Trophoblast cell (in vitro differentiated cells and primary cell): ENCODE measurements at regions not wholly inside any gene's neighbourhood (a gene's known extent, or its start where the extent isn't known, plus 50 kb on each side); places are given as distances from the start of the nearest gene placed in this dataset.

ENCODE experiments used
- DNase-seq, 2 donors: peaks; one replicate each; pipeline ENCODE4 v3.0.0-alpha.2; 2016
- H2AFZ ChIP-seq: 2 replicates; pipeline ENCODE4 v1.6.1; 2013; ENCODE audit warnings: low read length, moderate library complexity, mild to moderate bottlenecking; ENCODE audit not compliant: insufficient read depth, poor library complexity
- H2AK5ac ChIP-seq: 2 replicates; pipeline ENCODE4 v1.6.1; 2013; ENCODE audit warnings: mild to moderate bottlenecking, low read length
- H2BK120ac ChIP-seq: 2 replicates; pipeline ENCODE4 v1.6.1; 2013; ENCODE audit warnings: low read length, mild to moderate bottlenecking, moderate library complexity; ENCODE audit not compliant: insufficient read depth, poor library complexity
- H2BK12ac ChIP-seq: 2 replicates; pipeline ENCODE4 v1.6.1; 2013; ENCODE audit warnings: mild to moderate bottlenecking, low read length, moderate library complexity
- H2BK5ac ChIP-seq: 2 replicates; pipeline ENCODE4 v1.6.1; 2013; ENCODE audit warnings: low read length, low read depth, moderate library complexity, mild to moderate bottlenecking; ENCODE audit not compliant: poor library complexity
- H3K14ac ChIP-seq: 2 replicates; pipeline ENCODE4 v1.6.1; 2013; ENCODE audit warnings: mild to moderate bottlenecking, low read length
- H3K18ac ChIP-seq: 2 replicates; pipeline ENCODE4 v1.6.1; 2013; ENCODE audit warnings: mild to moderate bottlenecking, low read length
- H3K23ac ChIP-seq: 2 replicates; pipeline ENCODE4 v1.6.1; 2013; ENCODE audit warnings: low read length
- H3K27ac ChIP-seq: 2 replicates; pipeline ENCODE4 v1.5.1; 2013; ENCODE audit warnings: low read depth, mild to moderate bottlenecking, inconsistent platforms, low read length, moderate library complexity
- H3K27me3 ChIP-seq: 2 replicates; pipeline ENCODE4 v1.6.1; 2013; ENCODE audit warnings: inconsistent platforms, mild to moderate bottlenecking, low read length, moderate library complexity; ENCODE audit not compliant: insufficient read depth
- H3K36me3 ChIP-seq, 2 experiments: 1 replicate in 1 of 2; 2 replicates in 1 of 2; pipeline ENCODE4 v1.6.1; 2013; ENCODE audit warnings: low read length in 2 of 2, mild to moderate bottlenecking in 2 of 2, moderate library complexity in 1 of 2; ENCODE audit not compliant: insufficient read depth in 2 of 2, control insufficient read depth in 1 of 2
- H3K4ac ChIP-seq: 2 replicates; pipeline ENCODE4 v1.6.1; 2013; ENCODE audit warnings: low read depth, mild to moderate bottlenecking, low read length, moderate library complexity
- H3K4me1 ChIP-seq, 2 experiments: 1 replicate in 1 of 2; 2 replicates in 1 of 2; pipeline ENCODE4 v1.6.1; 2013; ENCODE audit warnings: low read length in 2 of 2, mild to moderate bottlenecking in 2 of 2, moderate library complexity in 1 of 2; ENCODE audit not compliant: insufficient read depth in 2 of 2, control insufficient read depth in 1 of 2
- H3K4me2 ChIP-seq: 2 replicates; pipeline ENCODE4 v1.6.1; 2013; ENCODE audit warnings: inconsistent platforms, mild to moderate bottlenecking, low read length, moderate library complexity
- H3K4me3 ChIP-seq: 2 replicates; pipeline ENCODE4 v1.5.1; 2013; ENCODE audit warnings: mild to moderate bottlenecking, low read depth, low read length, inconsistent platforms
- H3K79me1 ChIP-seq: one replicate; pipeline ENCODE4 v1.6.1; 2013; ENCODE audit warnings: low read length
- H3K79me2 ChIP-seq: 2 replicates; pipeline ENCODE4 v1.6.1; 2013; ENCODE audit warnings: low read length, mild to moderate bottlenecking; ENCODE audit not compliant: control insufficient read depth, insufficient read depth, poor library complexity
- H3K9ac ChIP-seq: 2 replicates; pipeline ENCODE4 v1.6.1; 2013; ENCODE audit warnings: mild to moderate bottlenecking, low read length
- H3K9me3 ChIP-seq: 2 replicates; pipeline ENCODE4 v1.6.1; 2013; ENCODE audit warnings: low read depth, mild to moderate bottlenecking, control low read depth, inconsistent platforms, low read length; ENCODE audit not compliant: insufficient read depth
- H4K12ac ChIP-seq: 2 replicates; pipeline ENCODE4 v1.6.1; 2013; ENCODE audit warnings: low read depth, mild to moderate bottlenecking, low read length, moderate library complexity
- H4K8ac ChIP-seq: 2 replicates; pipeline ENCODE4 v1.6.1; 2013; ENCODE audit warnings: low read depth, mild to moderate bottlenecking, low read length, moderate library complexity
- H4K91ac ChIP-seq: one replicate; pipeline ENCODE4 v1.6.1; 2013; ENCODE audit warnings: low read depth, mild to moderate bottlenecking, low read length, moderate library complexity
- WGBS: extraction: QIAGEN DNeasy Blood & Tissue Kit; methylation state at CpG from one replicate; pipeline ENCODE4 v1.1.7; 2013; ENCODE audit warnings: missing lambda C conversion rate; ENCODE audit not compliant: insufficient read length, insufficient coverage; ENCODE audit errors: extremely low coverage; 5-methylcytosine and 5-hydroxymethylcytosine counted together

DNA sequence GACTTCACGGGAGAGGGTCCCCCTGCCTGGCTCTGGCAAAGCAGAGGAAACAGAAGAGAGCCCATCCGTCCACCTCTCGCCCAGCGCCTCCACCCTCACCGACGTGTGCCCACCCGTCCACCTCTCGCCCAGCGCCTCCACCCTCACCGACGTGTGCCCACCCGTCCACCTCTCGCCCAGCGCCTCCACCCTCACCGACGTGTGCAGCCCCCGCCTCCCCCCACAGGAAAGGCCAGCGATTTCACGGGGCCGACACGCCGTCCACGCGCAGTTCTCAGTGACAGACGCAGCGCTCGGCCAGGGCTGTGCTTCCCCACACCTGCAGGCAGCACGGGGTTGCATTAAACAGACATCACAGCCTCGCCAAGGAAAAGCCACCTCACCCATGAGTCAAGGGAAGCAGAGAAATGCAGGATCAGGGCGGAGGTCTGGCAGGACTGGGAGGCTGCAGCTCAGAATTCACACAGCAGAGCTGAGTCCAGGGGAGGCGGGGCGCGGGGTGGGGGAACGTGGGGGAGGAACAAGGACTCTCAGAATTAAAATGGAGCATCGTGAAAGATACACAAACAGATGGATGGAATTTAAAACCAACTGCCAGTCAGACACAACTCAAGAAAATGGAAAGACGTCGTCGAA lies 377.7 kb downstream of the BRD1 start:
- Histone ChIP-seq H2AK5ac (no peak overlapping the region), H2BK12ac (no peak overlapping the region), H2BK120ac (no peak overlapping the region), H4K91ac (peak overlapping the region; percentile 50), H2BK5ac (no peak overlapping the region), H3K79me1 (peaks cover 6% of the 10 kb centered on the region), H3K27ac (peak overlapping the region; percentile 86), H3K4me3 (no peak overlapping the region), H3K4me2 (peak overlapping the region; percentile 57), H3K23ac (no peak overlapping the region), H4K12ac (no peak overlapping the region), H3K4ac (no peak overlapping the region), H2AFZ (no peak overlapping the region), H3K18ac (no peak overlapping the region), H3K14ac (no peak overlapping the region), H3K79me2 (no peaks in the 10 kb centered on the region), H4K8ac (no peak overlapping the region), H3K27me3 (no peaks in the 10 kb centered on the region), H3K4me1 (peaks cover 13 to 14% of the 10 kb centered on the region in 2 experiments), H3K9ac (no peak overlapping the region), H3K9me3 (peaks cover 7% of the 10 kb centered on the region), H3K36me3 (no peaks in the 10 kb centered on the region)
- no peak for DNase-seq
- no CpG with 5 or more reads among the region's 38 CpGs for WGBS

DNA sequence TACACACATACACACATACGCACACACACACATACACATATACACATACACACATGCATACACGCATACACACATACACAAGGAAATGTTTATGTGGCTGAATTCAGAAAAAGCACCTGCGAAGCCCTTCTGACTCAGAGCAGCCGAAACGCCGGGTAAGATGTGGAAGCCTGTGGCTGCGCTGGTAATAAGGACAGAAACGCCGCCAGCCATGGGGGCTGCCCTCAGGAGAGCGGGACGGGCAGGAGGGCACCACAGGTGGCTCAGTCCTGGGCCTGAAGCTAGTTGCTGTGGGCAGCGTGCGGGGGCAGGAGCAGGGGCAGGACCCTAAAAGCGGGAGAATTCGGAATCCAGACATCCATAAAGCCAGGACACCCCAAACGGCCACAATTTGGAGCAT lies 378.3 kb downstream of the BRD1 start:
- no peak for DNase-seq
- Histone ChIP-seq H2AFZ (no peak overlapping the region), H3K9ac (no peak overlapping the region), H2AK5ac (peak overlapping the region; percentile 0), H3K9me3 (peaks cover 7% of the 10 kb centered on the region), H3K4ac (no peak overlapping the region), H4K91ac (peak overlapping the region; percentile 50), H3K79me2 (no peaks in the 10 kb centered on the region), H4K8ac (no peak overlapping the region), H3K4me1 (peaks cover 13 to 14% of the 10 kb centered on the region in 2 experiments), H2BK12ac (peak overlapping the region; percentile 33), H3K14ac (peak overlapping the region; percentile 9), H3K23ac (no peak overlapping the region), H3K18ac (no peak overlapping the region), H3K4me2 (no peak overlapping the region), H3K27me3 (no peaks in the 10 kb centered on the region), H3K27ac (no peak overlapping the region), H4K12ac (no peak overlapping the region), H2BK120ac (no peak overlapping the region), H3K79me1 (peaks cover 6% of the 10 kb centered on the region), H2BK5ac (no peak overlapping the region), H3K4me3 (no peak overlapping the region), H3K36me3 (no peaks in the 10 kb centered on the region)
- no CpG with 5 or more reads among the region's 16 CpGs for WGBS

DNA sequence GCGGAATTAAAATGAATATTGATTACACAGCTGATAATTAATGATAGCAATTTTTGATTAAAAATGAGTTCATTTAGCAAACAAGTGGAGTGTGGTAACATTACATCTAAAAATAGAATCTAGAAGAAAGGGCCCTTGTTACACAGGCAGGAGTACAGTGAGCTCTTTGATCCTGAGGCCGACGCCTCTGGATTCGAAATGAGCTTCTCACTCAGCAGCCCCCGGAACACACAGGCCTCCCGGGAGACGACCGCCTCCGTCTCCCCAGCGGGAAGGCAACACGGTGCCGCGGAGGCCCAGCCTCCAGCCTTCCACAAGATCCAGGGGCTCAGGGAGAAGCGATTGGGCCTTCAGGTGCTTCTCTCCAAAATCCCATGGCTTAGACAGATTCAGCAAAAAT lies 379.1 kb downstream of the BRD1 start:
- H3K4ac ChIP-seq = no peak overlapping the region
- H3K27me3 ChIP-seq = no peaks in the 10 kb centered on the region
- no peak overlapping the region for H3K4me3 ChIP-seq
- no peak overlapping the region for H4K91ac ChIP-seq
- no peaks in the 10 kb centered on the region for H3K36me3 ChIP-seq
- H3K4me1 ChIP-seq = peaks cover 13 to 14% of the 10 kb centered on the region in 2 experiments
- H2AK5ac ChIP-seq = no peak overlapping the region
- no peak overlapping the region for H3K4me2 ChIP-seq
- no peak overlapping the region for H2AFZ ChIP-seq
- WGBS = no CpG with 5 or more reads among the region's 14 CpGs
- no peaks in the 10 kb centered on the region for H3K79me2 ChIP-seq
- H3K27ac ChIP-seq = no peak overlapping the region
- H3K9me3 ChIP-seq = peaks cover 7% of the 10 kb centered on the region
- no peak overlapping the region for H3K14ac ChIP-seq
- H2BK120ac ChIP-seq = no peak overlapping the region
- H3K9ac ChIP-seq = no peak overlapping the region
- no peak for DNase-seq
- no peak overlapping the region for H3K18ac ChIP-seq
- no peak overlapping the region for H4K12ac ChIP-seq
- no peak overlapping the region for H2BK12ac ChIP-seq
- no peak overlapping the region for H2BK5ac ChIP-seq
- H3K23ac ChIP-seq = no peak overlapping the region
- H4K8ac ChIP-seq = no peak overlapping the region
- peaks cover 6% of the 10 kb centered on the region for H3K79me1 ChIP-seq

DNA sequence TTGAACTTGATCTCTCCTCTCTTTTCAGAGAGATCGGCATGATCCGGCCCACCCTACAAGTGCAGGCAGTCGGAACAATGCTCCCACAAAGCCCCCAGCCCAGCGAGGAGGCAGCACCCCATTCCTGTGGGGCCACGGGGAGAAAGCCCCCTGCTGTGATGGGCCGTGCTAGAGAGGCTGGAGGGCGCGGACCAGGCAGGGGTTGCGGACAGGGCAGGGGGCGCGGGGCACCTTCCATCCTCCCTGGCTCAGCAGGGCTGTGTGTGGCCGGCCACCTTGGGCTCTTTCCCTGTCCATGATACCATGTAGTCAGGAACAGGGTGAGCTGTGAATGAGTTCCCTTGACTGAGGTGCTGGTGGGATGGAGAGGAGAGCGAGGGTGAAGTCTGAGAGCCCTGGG lies 379.8 kb downstream of the BRD1 start:
- Histone ChIP-seq H3K4me1 (peaks cover 13 to 14% of the 10 kb centered on the region in 2 experiments), H3K27ac (no peak overlapping the region), H3K36me3 (no peaks in the 10 kb centered on the region), H3K79me2 (no peaks in the 10 kb centered on the region), H3K9ac (no peak overlapping the region), H3K27me3 (no peaks in the 10 kb centered on the region), H3K4ac (no peak overlapping the region), H2AFZ (no peak overlapping the region), H4K91ac (no peak overlapping the region), H4K8ac (no peak overlapping the region), H2BK5ac (no peak overlapping the region), H3K79me1 (peaks cover 6% of the 10 kb centered on the region), H2BK120ac (no peak overlapping the region), H3K9me3 (peaks cover 7% of the 10 kb centered on the region), H2AK5ac (peak overlapping the region; percentile 19), H3K14ac (no peak overlapping the region), H3K4me2 (no peak overlapping the region), H4K12ac (no peak overlapping the region), H3K4me3 (no peak overlapping the region), H2BK12ac (no peak overlapping the region), H3K23ac (no peak overlapping the region), H3K18ac (no peak overlapping the region)
- DNase-seq = no peak
- no CpG with 5 or more reads among the region's 13 CpGs for WGBS
